ENCODE measurements at regions not wholly inside any gene's neighbourhood (a gene's known extent, or its start where the extent isn't known, plus 50 kb on each side); places are given as distances from the start of the nearest gene placed in this dataset.
A peak's percentile ranks its signal among the peaks of the same experiment; 100 is the strongest.

- no peaks in the 10 kb centered on the region for H3K4me1 ChIP-seq
- intact Hi-C loops (cut with DNase I) = no loop called here
- DNase-seq = no peak
- H3K27me3 ChIP-seq = no peaks in the 10 kb centered on the region
- no peak overlapping the region for H3K27ac ChIP-seq
- TF ChIP-seq POLR2A (IDR thresholded peaks at IDR 0.05) (no peak), CTCF (IDR thresholded peaks at IDR 0.05) (no peak)
- no peak for ATAC-seq
- H3K36me3 ChIP-seq = no peaks in the 10 kb centered on the region
- WGBS (ENCODE audit: insufficient coverage, low coverage, low lambda C conversion rate, missing lambda C conversion rate) = no CpG with 5 or more reads among the region's 1 CpG
- H3K9me3 ChIP-seq = no peaks in the 10 kb centered on the region
- no peak overlapping the region for H3K4me3 ChIP-seq
Measured at GRCh38 chrX:144265641-144266040, 381.8 kb downstream of the UBE2NL start.

GRCh38 chrX:144275367-144275766 is 391.5 kb downstream of the UBE2NL start:
- ATAC-seq (peak; percentile 65 to 86 (median 86)), DNase-seq (no peak)
- no peaks in the 10 kb centered on the region for H3K36me3 ChIP-seq
- no peaks in the 10 kb centered on the region for H3K4me1 ChIP-seq
- no peak overlapping the region for H3K4me3 ChIP-seq
- 10% methylated on average over 3 of the region's 3 CpGs for WGBS (ENCODE audit: insufficient coverage, low coverage, low lambda C conversion rate, missing lambda C conversion rate)
- H3K27ac ChIP-seq = no peak overlapping the region
- TF ChIP-seq POLR2A (IDR thresholded peaks at IDR 0.05) (no peak), CTCF (IDR thresholded peaks at IDR 0.05) (no peak)
- H3K9me3 ChIP-seq = no peaks in the 10 kb centered on the region
- intact Hi-C loops (cut with DNase I) = no loop called here
- H3K27me3 ChIP-seq = no peaks in the 10 kb centered on the region

GRCh38 chrX:144275843-144276242 is 392.0 kb downstream of the UBE2NL start:
- Histone ChIP-seq H3K9me3 (no peaks in the 10 kb centered on the region), H3K4me3 (no peak overlapping the region), H3K27me3 (no peaks in the 10 kb centered on the region), H3K36me3 (no peaks in the 10 kb centered on the region), H3K27ac (no peak overlapping the region), H3K4me1 (no peaks in the 10 kb centered on the region)
- TF ChIP-seq CTCF (IDR thresholded peaks at IDR 0.05) = no peak
- TF ChIP-seq POLR2A (IDR thresholded peaks at IDR 0.05) = no peak
- DNase-seq (no peak), ATAC-seq (no peak)
- 17% methylated on average over 3 of the region's 3 CpGs for WGBS (ENCODE audit: insufficient coverage, low coverage, low lambda C conversion rate, missing lambda C conversion rate)
- intact Hi-C loops (cut with DNase I) = no loop called here

GRCh38 chrX:144293229-144293628 is 409.4 kb downstream of the UBE2NL start:
- H3K4me3 ChIP-seq = no peak overlapping the region
- ATAC-seq (no peak), DNase-seq (no peak)
- no peak overlapping the region for H3K27ac ChIP-seq
- TF ChIP-seq CTCF (IDR thresholded peaks at IDR 0.05) (no peak), POLR2A (IDR thresholded peaks at IDR 0.05) (no peak)
- no peaks in the 10 kb centered on the region for H3K36me3 ChIP-seq
- intact Hi-C loops (cut with DNase I) = no loop called here
- H3K4me1 ChIP-seq = no peaks in the 10 kb centered on the region
- H3K27me3 ChIP-seq = no peaks in the 10 kb centered on the region
- WGBS (ENCODE audit: insufficient coverage, low coverage, low lambda C conversion rate, missing lambda C conversion rate) = 40% methylated on average over 2 of the region's 2 CpGs
- H3K9me3 ChIP-seq = no peaks in the 10 kb centered on the region

- no peaks in the 10 kb centered on the region for H3K4me1 ChIP-seq
- ATAC-seq (no peak), DNase-seq (no peak)
- no peaks in the 10 kb centered on the region for H3K27me3 ChIP-seq
- H3K36me3 ChIP-seq = no peaks in the 10 kb centered on the region
- 100% methylated on average over 1 of the region's 1 CpG for WGBS (ENCODE audit: insufficient coverage, low coverage, low lambda C conversion rate, missing lambda C conversion rate)
- H3K4me3 ChIP-seq = no peak overlapping the region
- H3K27ac ChIP-seq = no peak overlapping the region
- TF ChIP-seq CTCF (IDR thresholded peaks at IDR 0.05) (no peak), POLR2A (IDR thresholded peaks at IDR 0.05) (no peak)
- intact Hi-C loops (cut with DNase I) = no loop called here
- H3K9me3 ChIP-seq = no peaks in the 10 kb centered on the region
Measured at GRCh38 chrX:144295921-144296320, 412.1 kb downstream of the UBE2NL start.

All from right lobe of liver (tissue), 6 donors.